ENCODE measurements at regions not wholly inside any gene's neighbourhood (a gene's known extent, or its start where the extent isn't known, plus 50 kb on each side); places are given as distances from the start of the nearest gene placed in this dataset.

DNA sequence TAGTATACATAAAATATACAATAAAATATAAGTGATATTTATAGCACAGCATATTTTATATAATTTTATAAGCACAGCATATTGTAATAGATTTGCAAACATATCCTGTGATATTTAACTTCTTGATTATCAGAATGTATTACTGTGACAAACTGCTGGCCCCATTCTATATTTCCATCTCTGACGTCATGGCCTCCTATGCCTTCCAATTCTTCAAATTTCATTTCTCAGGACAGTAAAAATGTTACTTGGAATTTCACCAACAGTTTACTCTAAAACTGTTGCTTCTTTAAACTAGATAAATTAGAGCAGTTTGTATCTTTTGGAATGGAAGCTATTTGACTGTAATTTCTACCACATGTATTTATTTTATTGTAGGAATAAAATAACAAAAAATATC lies 102.5 kb upstream of the SLC25A13 start:
- DNase-seq (ENCODE audit: low read depth), result no peak
- TF ChIP-seq, protein P1, sequence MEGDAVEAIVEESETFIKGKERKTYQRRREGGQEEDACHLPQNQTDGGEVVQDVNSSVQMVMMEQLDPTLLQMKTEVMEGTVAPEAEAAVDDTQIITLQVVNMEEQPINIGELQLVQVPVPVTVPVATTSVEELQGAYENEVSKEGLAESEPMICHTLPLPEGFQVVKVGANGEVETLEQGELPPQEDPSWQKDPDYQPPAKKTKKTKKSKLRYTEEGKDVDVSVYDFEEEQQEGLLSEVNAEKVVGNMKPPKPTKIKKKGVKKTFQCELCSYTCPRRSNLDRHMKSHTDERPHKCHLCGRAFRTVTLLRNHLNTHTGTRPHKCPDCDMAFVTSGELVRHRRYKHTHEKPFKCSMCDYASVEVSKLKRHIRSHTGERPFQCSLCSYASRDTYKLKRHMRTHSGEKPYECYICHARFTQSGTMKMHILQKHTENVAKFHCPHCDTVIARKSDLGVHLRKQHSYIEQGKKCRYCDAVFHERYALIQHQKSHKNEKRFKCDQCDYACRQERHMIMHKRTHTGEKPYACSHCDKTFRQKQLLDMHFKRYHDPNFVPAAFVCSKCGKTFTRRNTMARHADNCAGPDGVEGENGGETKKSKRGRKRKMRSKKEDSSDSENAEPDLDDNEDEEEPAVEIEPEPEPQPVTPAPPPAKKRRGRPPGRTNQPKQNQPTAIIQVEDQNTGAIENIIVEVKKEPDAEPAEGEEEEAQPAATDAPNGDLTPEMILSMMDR (IDR thresholded peaks at IDR 0.05; ENCODE audit: insufficient read depth, low read length), result no peak
- no peak overlapping the region for H3K4me3 ChIP-seq (ENCODE audit: low read depth, low read length)

DNA sequence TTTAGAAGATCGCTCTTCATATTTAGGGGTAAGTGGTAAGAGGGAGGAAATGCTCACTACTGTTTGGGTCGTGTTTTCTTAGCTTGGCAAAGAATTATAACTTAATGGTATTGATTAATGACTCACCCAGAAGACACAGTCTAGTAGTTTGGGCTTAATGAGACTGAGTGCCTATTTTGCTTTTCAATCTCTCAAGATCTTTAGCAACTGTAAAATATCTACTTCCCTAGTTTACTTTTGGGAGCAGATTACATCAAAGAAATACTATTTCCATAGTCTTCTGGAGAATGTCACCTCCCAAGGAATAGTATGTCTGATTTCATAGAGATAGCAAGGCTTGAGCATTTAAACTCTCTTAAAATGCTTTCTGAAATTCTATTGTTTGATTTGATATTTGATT lies 100.5 kb upstream of the SLC25A13 start:
- no peak overlapping the region for H3K4me3 ChIP-seq (ENCODE audit: low read depth, low read length)
- DNase-seq (ENCODE audit: low read depth), result no peak
- TF ChIP-seq, protein P1 (IDR thresholded peaks at IDR 0.05; ENCODE audit: insufficient read depth, low read length), result no peak

DNA sequence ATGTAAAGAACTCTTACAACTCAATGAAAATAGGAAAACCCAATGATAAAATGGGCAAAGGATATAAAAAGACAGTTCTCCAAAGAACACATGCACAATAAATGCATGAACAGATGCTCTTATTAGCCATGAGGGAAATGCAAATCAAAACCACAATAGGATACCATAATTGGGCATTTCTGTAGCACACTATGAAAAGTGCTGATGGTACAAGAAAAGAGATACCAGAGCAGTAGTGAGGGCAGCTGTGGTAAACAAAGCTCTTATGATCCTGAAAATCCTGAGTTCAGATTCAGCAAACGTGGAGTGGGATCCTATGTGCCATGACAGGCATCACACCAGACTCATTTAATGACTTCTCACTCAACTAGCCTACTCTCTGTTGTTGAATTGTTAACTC lies 96.7 kb upstream of the SLC25A13 start:
- no peak for DNase-seq (ENCODE audit: low read depth)
- H3K4me3 ChIP-seq (ENCODE audit: low read depth, low read length), result no peak overlapping the region
- TF ChIP-seq, protein P1 (IDR thresholded peaks at IDR 0.05; ENCODE audit: insufficient read depth, low read length), result no peak

DNA sequence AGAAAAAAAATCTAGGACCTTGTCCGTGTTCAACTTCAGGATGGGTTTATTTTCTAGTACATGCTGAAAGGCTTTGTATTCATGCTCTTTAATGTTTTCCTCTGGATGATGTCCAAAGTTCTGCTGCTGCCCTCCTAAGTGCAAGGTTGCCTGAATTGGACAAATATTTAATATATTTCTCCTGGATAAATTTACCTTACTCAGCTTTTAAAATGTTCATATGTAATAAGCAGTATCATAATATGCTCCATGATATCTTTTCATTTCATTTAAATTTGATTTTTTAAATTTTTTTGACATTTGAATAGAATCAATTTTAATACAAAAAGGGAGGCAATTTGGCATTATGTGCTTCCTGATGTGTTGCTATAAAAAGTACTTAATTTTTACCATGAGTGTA lies 95.9 kb upstream of the SLC25A13 start:
- H3K4me3 ChIP-seq (ENCODE audit: low read depth, low read length), result no peak overlapping the region
- no peak for DNase-seq (ENCODE audit: low read depth)
- TF ChIP-seq, protein P1 (IDR thresholded peaks at IDR 0.05; ENCODE audit: insufficient read depth, low read length), result no peak

DNA sequence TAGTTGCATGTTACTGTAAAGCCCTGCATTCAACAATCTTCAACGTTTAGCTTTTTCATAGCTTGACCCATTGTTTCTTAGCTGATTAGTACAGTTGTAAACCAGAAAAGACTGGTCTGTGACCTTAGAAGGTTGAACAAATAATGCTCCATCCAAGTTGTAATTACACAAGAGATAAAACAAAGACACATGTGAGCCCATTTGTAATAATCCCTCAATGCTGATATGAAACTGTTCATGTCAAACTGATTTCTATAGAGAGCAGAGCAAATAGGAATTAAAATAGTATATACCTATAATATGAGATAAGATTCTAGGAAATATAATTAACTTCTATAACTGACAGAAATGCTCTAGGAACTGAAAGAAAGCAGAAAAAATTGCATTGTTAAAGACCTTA lies 94.7 kb upstream of the SLC25A13 start:
- H3K4me3 ChIP-seq (ENCODE audit: low read depth, low read length), result no peak overlapping the region
- DNase-seq (ENCODE audit: low read depth), result no peak
- TF ChIP-seq, protein P1 (IDR thresholded peaks at IDR 0.05; ENCODE audit: insufficient read depth, low read length), result no peak

DNA sequence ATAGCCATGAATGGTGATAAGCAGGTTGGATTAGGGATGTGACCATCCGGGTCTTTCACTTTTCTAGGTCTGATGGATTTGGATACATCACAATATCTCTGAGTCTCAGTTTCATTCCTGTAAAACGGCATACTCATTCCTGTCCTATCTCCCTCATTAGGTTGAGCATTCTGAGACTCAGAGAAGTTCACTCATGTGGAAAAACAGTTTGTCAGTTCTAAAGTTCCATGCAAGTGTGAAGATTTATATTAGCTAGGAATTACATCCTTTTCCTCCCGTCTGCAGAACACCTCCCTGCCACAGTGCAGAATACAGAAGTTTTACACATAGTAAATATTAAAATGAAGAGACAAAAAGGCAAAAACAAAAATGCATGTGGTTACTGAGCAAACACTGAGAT lies 94.2 kb upstream of the SLC25A13 start:
- no peak overlapping the region for H3K4me3 ChIP-seq (ENCODE audit: low read depth, low read length)
- TF ChIP-seq, protein P1 (IDR thresholded peaks at IDR 0.05; ENCODE audit: insufficient read depth, low read length), result no peak
- no peak for DNase-seq (ENCODE audit: low read depth)

DNA sequence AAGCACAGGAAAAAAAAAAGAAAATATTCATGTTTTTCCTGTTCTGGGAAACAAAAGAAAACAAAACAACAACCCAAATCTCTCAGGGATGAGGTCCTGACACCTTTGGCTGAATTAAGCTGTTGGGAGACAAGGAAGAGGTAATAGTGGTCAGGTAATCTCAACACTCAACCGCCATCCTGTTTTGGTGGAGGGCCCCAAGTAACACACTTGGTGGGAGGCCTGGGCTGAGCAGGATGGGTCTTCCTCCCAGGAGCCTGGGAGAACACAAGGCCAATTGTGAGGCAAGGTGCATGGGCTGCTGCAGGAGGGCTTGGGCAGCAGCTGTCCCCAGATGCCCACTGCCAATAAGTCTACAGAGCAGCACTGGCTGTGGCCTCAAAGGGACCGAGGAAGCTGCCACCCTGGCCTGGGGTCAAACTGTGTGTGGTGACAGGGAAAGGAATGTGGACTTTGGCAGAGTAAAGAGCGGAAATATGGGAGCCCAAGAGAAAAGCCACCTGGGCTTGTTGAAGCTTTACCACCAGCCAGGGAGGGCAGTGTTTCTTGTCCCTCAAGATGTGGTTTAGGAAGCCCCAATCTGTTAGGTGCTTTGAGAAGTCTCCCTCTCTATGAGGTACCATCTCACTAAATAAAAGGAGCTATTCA lies 93.5 kb upstream of the SLC25A13 start:
- no peak overlapping the region for H3K4me3 ChIP-seq (ENCODE audit: low read depth, low read length)
- TF ChIP-seq, protein P1 (IDR thresholded peaks at IDR 0.05; ENCODE audit: insufficient read depth, low read length), result no peak
- no peak for DNase-seq (ENCODE audit: low read depth)

Measured in fibroblast of the aortic adventitia (primary cell).